GM19467 (cell line): ENCODE measurements at regions not wholly inside any gene's neighbourhood (a gene's known extent, or its start where the extent isn't known, plus 50 kb on each side); places are given as distances from the start of the nearest gene placed in this dataset.
"Not testable (repeated sequence)": the region's sequence is repeated elsewhere in the genome, so short reads cannot be mapped to it uniquely, and the experiment has no call there.

Experiments
- ATAC-seq: cut with Tn5 transposase; IDR thresholded peaks from one replicate; pipeline ENCODE4 v1.9.1; 2021; ENCODE audit warnings: mild to moderate bottlenecking, moderate library complexity; ENCODE audit not compliant: unreplicated experiment

GRCh38 chr2:126189527-126189926 is 466.4 kb upstream of the GYPC start:
- no peak for ATAC-seq

- no peak for ATAC-seq
These were observed 455.4 kb upstream of the GYPC start for GRCh38 chr2:126200538-126200937.

GRCh38 chr2:126208266-126208665 is 447.7 kb upstream of the GYPC start:
- ATAC-seq: no peak

- no peak for ATAC-seq
These were observed 443.2 kb upstream of the GYPC start for GRCh38 chr2:126212735-126213134.

- no peak for ATAC-seq
These were observed 436.9 kb upstream of the GYPC start for GRCh38 chr2:126219081-126219480.

- ATAC-seq: no peak
These were observed 435.6 kb upstream of the GYPC start for GRCh38 chr2:126220331-126220730.

GRCh38 chr2:126221506-126221905 is 434.5 kb upstream of the GYPC start:
- no peak for ATAC-seq

- no peak for ATAC-seq
These were observed 433.7 kb upstream of the GYPC start for GRCh38 chr2:126222278-126222677.

- no peak for ATAC-seq
These were observed 431.2 kb upstream of the GYPC start for GRCh38 chr2:126224776-126225175.

- ATAC-seq: no peak
These were observed 428.7 kb upstream of the GYPC start for GRCh38 chr2:126227250-126227649.

GRCh38 chr2:126228531-126228930 is 427.4 kb upstream of the GYPC start:
- ATAC-seq: no peak

- no peak for ATAC-seq
These were observed 417.7 kb upstream of the GYPC start for GRCh38 chr2:126238251-126238650.

GRCh38 chr2:126239320-126239955 is 416.5 kb upstream of the GYPC start:
- ATAC-seq: no peak

- no peak for ATAC-seq
These were observed 415.0 kb upstream of the GYPC start for GRCh38 chr2:126241001-126241400.

- no peak for ATAC-seq
These were observed 414.5 kb upstream of the GYPC start for GRCh38 chr2:126241411-126241810.

GRCh38 chr2:126244937-126245336 is 411.0 kb upstream of the GYPC start:
- peak; percentile 53 for ATAC-seq

- ATAC-seq: no peak
These were observed 402.3 kb upstream of the GYPC start for GRCh38 chr2:126253669-126254068.

- ATAC-seq: no peak
These were observed 391.3 kb upstream of the GYPC start for GRCh38 chr2:126264625-126265024.

- no peak for ATAC-seq
These were observed 386.0 kb upstream of the GYPC start for GRCh38 chr2:126269911-126270310.

- no peak for ATAC-seq
These were observed 385.4 kb upstream of the GYPC start for GRCh38 chr2:126270587-126270986.

- ATAC-seq: no peak
These were observed 383.6 kb upstream of the GYPC start for GRCh38 chr2:126272401-126272800.

- no peak for ATAC-seq
These were observed 380.9 kb upstream of the GYPC start for GRCh38 chr2:126275098-126275497.

GRCh38 chr2:126276268-126276667 is 379.7 kb upstream of the GYPC start:
- not testable (repeated sequence) for ATAC-seq
